A549 (cell line): ENCODE measurements at regions not wholly inside any gene's neighbourhood (a gene's known extent, or its start where the extent isn't known, plus 50 kb on each side); places are given as distances from the start of the nearest gene placed in this dataset.

Experiments used
- BHLHE40 ChIP-seq: IDR thresholded peaks from 2 replicates; pipeline ENCODE4 v1.6.1; 2012; ENCODE audit warnings: low read depth, low read length, inconsistent platforms
- CTCF ChIP-seq: fragments of >200 bp; sonication (Bioruptor Twin); formaldehyde crosslinking; IDR thresholded peaks from 3 replicates; pipeline ENCODE4 v1.5.1; 2016
- EP300 ChIP-seq, 2 experiments: fragments of >200 bp; sonication (Bioruptor Twin); formaldehyde crosslinking; IDR thresholded peaks; 2 replicates in 1 of 2; 3 replicates in 1 of 2; pipeline ENCODE4 v1.6.1; 2016 to 2017

- TF ChIP-seq CTCF (no peak), BHLHE40 (no peak), EP300 (IDR thresholded peaks at IDR 0.05) (no peak)
These were observed 76.9 kb downstream of the OTX2 start for GRCh38 chr14:56733396-56733795.
